ENCODE measurements at regions not wholly inside any gene's neighbourhood (a gene's known extent, or its start where the extent isn't known, plus 50 kb on each side); places are given as distances from the start of the nearest gene placed in this dataset.

GRCh38 chr6:40805336-40805735 is 218.2 kb upstream of the LRFN2 start:
- H3K4me3 ChIP-seq (replicated peaks in 1 of 3; ENCODE audit: insufficient read depth in 1 of 3, low read depth in 1 of 3, low read length in 3 of 3): no peak overlapping the region
- no peaks in the 10 kb centered on the region for H3K9me3 ChIP-seq (replicated peaks; ENCODE audit: control insufficient read depth, insufficient read depth, low read length)
- H3K36me3 ChIP-seq (ENCODE audit: control insufficient read depth in 2 of 2, extremely low read depth in 1 of 2, insufficient read depth in 2 of 2, low read length in 2 of 2): no peaks in the 10 kb centered on the region
- TF ChIP-seq POLR2A (IDR thresholded peaks at IDR 0.05; ENCODE audit: low read depth, low read length) (no peak), POLR2AphosphoS5 (IDR thresholded peaks at IDR 0.05; ENCODE audit: insufficient read depth, low read depth, low read length) (no peak), CTCF (IDR thresholded peaks at IDR 0.05; ENCODE audit: extremely low read depth in 1 of 2, insufficient read depth in 1 of 2, low read depth in 1 of 2, low read length in 2 of 2) (no peak), MAX (IDR thresholded peaks at IDR 0.05; ENCODE audit: insufficient read depth, insufficient read length) (no peak), FOS (IDR thresholded peaks at IDR 0.05; ENCODE audit: borderline replicate concordance, insufficient read depth, low read length) (no peak), MYC (IDR thresholded peaks at IDR 0.05; ENCODE audit: low read depth, low read length) (no peak), JUN (IDR thresholded peaks at IDR 0.05; ENCODE audit: borderline replicate concordance, insufficient read depth, insufficient read length, low read depth) (no peak), GATA2 (IDR thresholded peaks at IDR 0.05; ENCODE audit: insufficient read depth, insufficient read length, low read depth, low read length) (no peak), EZH2 (IDR thresholded peaks at IDR 0.05; ENCODE audit: borderline replicate concordance, low read depth, low read length, severe bottlenecking) (no peak)
- no peaks in the 10 kb centered on the region for H4K20me1 ChIP-seq (replicated peaks; ENCODE audit: control insufficient read depth, extremely low read depth, insufficient read depth, low read length)
- dilution Hi-C loops (cut with MboI; ENCODE audit: extremely low pct_ligation_motif_present, low sequenced_read_pairs) (no loop called here), intact Hi-C loops (cut with micrococcal nuclease) (no loop called here)
- ChIA-PET CTCF (no interaction called here), POLR2A (no interaction called here)
- BruUV-seq (replicated peaks): no TSS peak
- no peak overlapping the region for H3K4me2 ChIP-seq (ENCODE audit: insufficient read depth, low read length)
- H3K9me1 ChIP-seq (replicated peaks; ENCODE audit: control insufficient read depth, extremely low read depth, insufficient read depth, low read length): no peaks in the 10 kb centered on the region
- H3K27ac ChIP-seq (ENCODE audit: insufficient read depth, low read depth, low read length): no peak overlapping the region
- H2AFZ ChIP-seq (ENCODE audit: low read depth, low read length): no peak overlapping the region
- no peaks in the 10 kb centered on the region for H3K4me1 ChIP-seq (ENCODE audit: control insufficient read depth, extremely low read depth, insufficient read depth, low read length)
- H3K27me3 ChIP-seq (ENCODE audit: control insufficient read depth in 2 of 2, insufficient read depth in 2 of 2, low read length in 2 of 2): no peaks in the 10 kb centered on the region
- no peaks in the 10 kb centered on the region for H3K79me2 ChIP-seq (ENCODE audit: control insufficient read depth, insufficient read depth, low read length)
- FAIRE-seq (no peak), DNase-seq (ENCODE audit: low read depth, low spot score) (no peak)
- no peak overlapping the region for H3K9ac ChIP-seq (replicated peaks; ENCODE audit: extremely low read depth, insufficient read depth, low read length)
